HUES6 (cell line): ENCODE measurements at regions not wholly inside any gene's neighbourhood (a gene's known extent, or its start where the extent isn't known, plus 50 kb on each side); places are given as distances from the start of the nearest gene placed in this dataset.

ENCODE experiments used
- H3K27ac ChIP-seq: 2 replicates; pipeline ENCODE4 v1.7.0; 2013; ENCODE audit warnings: low read depth, mild to moderate bottlenecking, low read length, inconsistent platforms
- H3K27me3 ChIP-seq: 2 replicates; pipeline ENCODE4 v1.6.1; 2013; ENCODE audit warnings: low read length; ENCODE audit not compliant: control insufficient read depth, insufficient read depth
- H3K36me3 ChIP-seq: 2 replicates; pipeline ENCODE4 v1.6.1; 2013; ENCODE audit warnings: low read length; ENCODE audit not compliant: control insufficient read depth, insufficient read depth
- H3K4me1 ChIP-seq: 2 replicates; pipeline ENCODE4 v1.6.1; 2013; ENCODE audit warnings: low read length; ENCODE audit not compliant: control insufficient read depth, insufficient read depth
- H3K4me3 ChIP-seq: 2 replicates; pipeline ENCODE4 v1.5.1; 2013; ENCODE audit warnings: low read depth, low read length
- H3K9ac ChIP-seq: one replicate; pipeline ENCODE4 v1.6.1; 2013; ENCODE audit warnings: mild to moderate bottlenecking, low read length
- H3K9me3 ChIP-seq: 2 replicates; pipeline ENCODE4 v1.6.1; 2013; ENCODE audit warnings: low read depth, low read length; ENCODE audit not compliant: control insufficient read depth, insufficient read depth

DNA sequence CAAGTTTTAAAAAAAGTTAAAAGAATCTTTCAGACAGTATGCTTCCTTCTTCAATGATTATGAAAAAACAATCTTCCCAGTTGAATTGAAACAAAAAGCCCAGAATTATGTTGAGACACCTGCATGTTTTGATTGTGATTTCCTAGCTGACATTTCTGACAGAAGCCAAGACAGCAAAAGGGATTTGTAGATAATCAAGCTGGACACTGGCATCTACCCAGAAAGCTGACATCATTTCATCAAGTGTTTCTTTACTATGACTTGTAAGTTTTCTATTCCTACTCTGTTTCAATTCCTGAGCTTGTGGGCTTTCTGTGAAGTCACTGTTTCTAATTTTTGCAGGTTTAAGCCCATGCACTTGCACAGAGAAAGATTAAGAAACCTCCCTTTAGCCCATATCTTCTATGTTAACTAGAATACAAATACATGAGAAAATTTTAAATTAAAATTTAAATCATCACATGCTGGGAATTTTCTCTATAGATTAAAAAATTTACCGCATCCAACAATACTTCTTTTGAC is 82.9 kb upstream of the CCDC85A start:
- Histone ChIP-seq H3K36me3 (no peaks in the 10 kb centered on the region), H3K9me3 (no peaks in the 10 kb centered on the region), H3K9ac (no peak overlapping the region), H3K27me3 (no peaks in the 10 kb centered on the region), H3K4me3 (no peak overlapping the region), H3K27ac (no peak overlapping the region), H3K4me1 (peaks cover 9% of the 10 kb centered on the region)

DNA sequence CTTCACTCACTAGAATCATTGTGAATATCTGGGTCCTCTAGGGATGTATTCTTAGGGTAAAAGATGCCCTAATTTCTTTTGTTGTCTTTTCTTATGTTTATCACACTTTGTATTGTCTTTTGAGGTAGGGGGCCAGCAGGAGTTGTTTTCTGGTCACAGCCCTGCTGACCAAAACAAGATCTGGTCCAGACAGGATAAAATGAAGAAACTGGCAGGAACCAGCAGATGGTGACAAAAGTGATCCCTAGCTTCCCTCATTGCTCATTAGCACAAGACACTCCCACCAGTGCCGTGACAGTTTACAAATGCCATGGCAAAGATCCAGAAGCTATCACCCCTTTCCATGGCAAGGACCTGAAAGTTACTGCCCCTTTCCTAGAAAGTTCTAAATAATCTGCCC is 81.7 kb upstream of the CCDC85A start:
- H3K27ac ChIP-seq: no peak overlapping the region
- H3K27me3 ChIP-seq: no peaks in the 10 kb centered on the region
- H3K4me1 ChIP-seq: peaks cover 9% of the 10 kb centered on the region
- H3K9me3 ChIP-seq: no peaks in the 10 kb centered on the region
- H3K4me3 ChIP-seq: no peak overlapping the region
- H3K9ac ChIP-seq: no peak overlapping the region
- no peaks in the 10 kb centered on the region for H3K36me3 ChIP-seq

DNA sequence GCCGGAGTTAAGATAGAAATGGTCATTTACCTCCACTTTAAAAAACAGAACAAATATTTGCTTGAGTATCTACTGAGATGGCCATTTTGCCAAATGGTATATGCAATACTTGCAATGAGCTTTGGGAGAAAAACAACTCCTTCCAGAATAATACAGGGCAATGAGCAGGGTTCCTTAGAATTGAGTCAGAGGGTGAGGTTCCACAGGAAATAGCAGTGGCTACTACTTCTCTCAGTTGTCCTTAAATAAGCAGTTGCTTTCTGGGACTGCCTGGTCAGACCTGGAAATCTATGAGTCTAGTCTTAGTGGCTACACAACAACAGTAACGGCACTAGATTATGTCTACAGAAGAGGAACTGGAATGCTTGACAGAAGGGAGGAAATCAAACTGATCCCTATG is 80.9 kb upstream of the CCDC85A start:
- H3K4me3 ChIP-seq: no peak overlapping the region
- H3K4me1 ChIP-seq: peaks cover 9% of the 10 kb centered on the region
- no peaks in the 10 kb centered on the region for H3K36me3 ChIP-seq
- no peaks in the 10 kb centered on the region for H3K27me3 ChIP-seq
- no peaks in the 10 kb centered on the region for H3K9me3 ChIP-seq
- no peak overlapping the region for H3K9ac ChIP-seq
- H3K27ac ChIP-seq: no peak overlapping the region

DNA sequence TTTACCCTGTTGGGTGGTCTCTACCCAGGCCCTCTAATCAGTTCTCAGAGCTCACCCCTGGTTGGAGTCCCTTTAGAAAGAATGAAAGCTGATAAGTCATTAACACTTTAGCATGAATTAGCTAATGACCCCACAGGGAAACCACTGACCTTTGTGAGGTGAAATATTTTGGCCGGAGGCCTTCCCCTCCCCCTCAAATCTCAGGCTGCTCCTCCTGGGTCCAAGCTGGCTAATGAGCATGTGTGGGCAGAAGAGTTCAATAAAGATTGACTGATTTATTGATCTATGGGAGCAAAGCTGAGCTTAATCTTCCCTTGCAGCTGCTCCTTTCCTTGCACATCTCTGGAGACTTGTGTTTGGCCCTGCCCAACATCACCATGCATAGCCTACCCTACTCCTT is 78.8 kb upstream of the CCDC85A start:
- H3K9ac ChIP-seq: no peak overlapping the region
- H3K36me3 ChIP-seq: no peaks in the 10 kb centered on the region
- H3K27ac ChIP-seq: no peak overlapping the region
- no peak overlapping the region for H3K4me3 ChIP-seq
- no peaks in the 10 kb centered on the region for H3K27me3 ChIP-seq
- H3K9me3 ChIP-seq: no peaks in the 10 kb centered on the region
- H3K4me1 ChIP-seq: peaks cover 9% of the 10 kb centered on the region

DNA sequence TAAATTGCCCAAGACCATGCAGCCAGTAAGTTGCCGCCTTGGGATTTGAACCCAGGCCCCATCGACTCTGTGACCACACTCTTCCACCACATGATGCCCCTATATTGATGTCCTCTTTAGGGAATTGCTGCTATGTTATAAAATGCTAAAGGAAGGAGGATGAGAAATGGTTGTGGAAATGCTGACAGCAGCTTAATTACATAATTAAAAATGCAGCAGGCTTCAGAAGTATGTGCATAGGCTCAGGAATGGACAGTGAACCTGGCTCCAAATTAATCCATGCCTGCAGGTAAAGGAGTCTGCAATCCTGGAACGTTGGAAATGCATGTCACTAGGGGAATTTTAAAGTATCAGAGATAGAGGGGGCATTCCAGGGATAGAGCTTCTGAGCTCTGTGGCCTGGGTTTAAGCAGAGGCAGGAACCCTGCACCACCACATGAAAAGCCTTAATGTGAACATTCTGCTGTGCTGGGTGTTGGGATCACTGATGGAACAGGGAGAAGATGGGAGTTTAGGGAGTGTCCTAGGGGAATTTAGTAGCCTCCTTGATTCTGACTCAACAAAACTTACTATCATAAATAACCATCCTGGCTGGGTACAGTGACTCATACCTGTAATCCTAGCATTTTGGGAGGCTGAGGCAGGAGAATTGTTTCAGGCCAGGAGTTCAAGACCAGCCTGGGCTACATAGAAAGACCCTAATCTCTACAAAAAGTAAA is 76.1 kb upstream of the CCDC85A start:
- H3K9me3 ChIP-seq: no peaks in the 10 kb centered on the region
- H3K36me3 ChIP-seq: no peaks in the 10 kb centered on the region
- H3K9ac ChIP-seq: no peak overlapping the region
- no peaks in the 10 kb centered on the region for H3K27me3 ChIP-seq
- no peak overlapping the region for H3K27ac ChIP-seq
- H3K4me3 ChIP-seq: no peak overlapping the region
- H3K4me1 ChIP-seq: peaks cover under 1% of the 10 kb centered on the region; the same call in 1 of the 2 replicates

DNA sequence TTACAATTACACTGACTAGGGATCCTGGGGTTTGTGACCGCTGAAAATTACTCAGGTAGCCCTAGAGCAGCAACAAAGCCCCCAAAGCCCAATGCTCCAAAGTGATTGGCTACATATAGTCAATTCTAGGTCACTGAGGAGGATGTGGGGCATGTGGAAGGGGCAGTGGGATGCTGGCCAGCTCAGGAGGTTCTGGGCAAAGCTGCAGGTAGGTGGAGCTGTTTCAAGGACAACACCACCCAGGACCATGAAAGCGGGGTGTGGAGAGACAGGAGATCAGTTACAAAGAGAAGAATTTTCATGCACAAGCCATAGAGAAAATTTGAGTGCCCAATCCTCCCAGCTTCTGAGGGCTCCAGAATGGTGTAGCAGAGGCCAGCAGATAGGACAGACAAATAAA is 75.0 kb upstream of the CCDC85A start:
- no peak overlapping the region for H3K27ac ChIP-seq
- H3K9ac ChIP-seq: no peak overlapping the region
- no peaks in the 10 kb centered on the region for H3K27me3 ChIP-seq
- no peaks in the 10 kb centered on the region for H3K9me3 ChIP-seq
- H3K4me1 ChIP-seq: no peaks in the 10 kb centered on the region
- no peaks in the 10 kb centered on the region for H3K36me3 ChIP-seq
- H3K4me3 ChIP-seq: no peak overlapping the region

DNA sequence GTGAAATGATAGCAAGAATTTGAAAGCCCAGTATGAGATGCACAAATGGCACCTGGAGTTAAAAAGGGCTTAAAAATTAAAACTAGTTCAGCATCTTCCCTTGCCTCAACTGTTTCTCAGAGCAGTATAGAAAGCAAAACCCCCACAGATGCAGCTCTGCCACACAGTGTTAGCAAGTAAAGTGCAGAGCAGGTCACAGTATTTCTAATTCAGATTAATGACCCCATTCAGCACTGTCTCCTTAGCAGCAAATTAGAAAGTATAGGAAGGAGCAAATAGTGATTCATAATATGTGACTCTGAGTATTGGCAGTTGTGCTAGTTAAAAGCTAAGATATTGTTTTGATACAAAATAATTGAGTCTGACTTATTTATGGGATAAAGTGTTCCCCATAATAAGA is 73.8 kb upstream of the CCDC85A start:
- H3K9ac ChIP-seq: no peak overlapping the region
- no peaks in the 10 kb centered on the region for H3K9me3 ChIP-seq
- H3K4me3 ChIP-seq: no peak overlapping the region
- no peak overlapping the region for H3K27ac ChIP-seq
- no peaks in the 10 kb centered on the region for H3K27me3 ChIP-seq
- H3K36me3 ChIP-seq: no peaks in the 10 kb centered on the region
- no peaks in the 10 kb centered on the region for H3K4me1 ChIP-seq

DNA sequence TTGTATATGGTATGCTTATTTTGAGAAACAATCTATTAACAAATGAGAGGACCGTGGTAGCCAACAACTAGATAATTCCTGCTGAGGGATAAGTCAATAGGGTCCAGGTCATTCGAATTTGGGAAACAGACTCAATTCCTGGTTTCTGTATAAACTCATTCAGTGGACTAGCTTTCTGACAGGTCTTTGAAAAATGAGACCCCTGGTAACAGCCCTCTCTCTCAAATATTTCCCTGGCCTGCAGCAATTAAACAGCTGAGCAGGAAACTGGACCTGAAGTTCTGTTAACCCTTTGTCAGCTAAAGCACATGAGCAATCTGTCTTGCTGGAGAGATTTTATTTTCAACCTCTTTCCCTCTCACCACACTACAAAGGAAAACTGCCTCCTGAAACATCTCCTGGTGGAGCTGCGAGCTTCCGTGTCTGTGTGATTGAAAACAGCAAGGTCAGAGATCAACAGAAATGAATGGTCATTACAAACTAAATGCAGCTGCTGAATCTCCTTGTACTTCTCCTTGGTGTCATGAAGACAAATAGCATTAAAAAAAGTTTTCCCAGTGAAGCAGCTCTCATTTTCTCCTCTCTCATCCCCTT is 70.3 kb upstream of the CCDC85A start:
- Histone ChIP-seq H3K27ac (no peak overlapping the region), H3K4me1 (peaks cover 19% of the 10 kb centered on the region)

DNA sequence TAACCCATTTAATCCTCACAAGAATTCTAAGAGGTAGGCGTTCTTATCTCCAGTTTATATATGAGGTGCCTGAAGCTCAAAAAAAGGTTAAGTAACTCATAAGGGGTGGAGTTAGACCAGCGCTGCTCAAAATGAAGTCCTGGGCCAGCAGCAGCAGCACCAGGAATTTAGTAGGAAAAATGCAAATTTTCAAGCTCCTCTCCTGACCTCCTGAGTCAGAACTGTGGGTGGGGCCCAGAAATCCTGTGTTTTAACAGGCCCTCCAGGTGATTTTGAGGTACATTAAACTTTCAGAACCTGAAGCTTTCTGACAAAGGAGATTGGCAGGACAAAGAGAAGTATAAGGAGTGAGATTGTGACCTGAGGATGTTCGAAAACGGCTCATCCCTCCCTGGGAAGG is 66.0 kb upstream of the CCDC85A start:
- Histone ChIP-seq H3K4me3 (peak overlapping the region; percentile 46), H3K4me1 (peaks cover 39% of the 10 kb centered on the region), H3K36me3 (0 out of 2 replicates have a peak, but pooled peaks cover 7% of the 10 kb centered on the region), H3K27ac (peak overlapping the region; percentile 29; the same call in 1 of the 2 replicates), H3K9ac (peak overlapping the region; percentile 50), H3K27me3 (no peaks in the 10 kb centered on the region), H3K9me3 (no peaks in the 10 kb centered on the region)

More for the DNA sequence above, 70.3 kb upstream of the CCDC85A start:
- H3K9ac ChIP-seq: no peak overlapping the region
- H3K27me3 ChIP-seq: no peaks in the 10 kb centered on the region
- no peak overlapping the region for H3K4me3 ChIP-seq
- H3K36me3 ChIP-seq: no peaks in the 10 kb centered on the region
- H3K9me3 ChIP-seq: no peaks in the 10 kb centered on the region

DNA sequence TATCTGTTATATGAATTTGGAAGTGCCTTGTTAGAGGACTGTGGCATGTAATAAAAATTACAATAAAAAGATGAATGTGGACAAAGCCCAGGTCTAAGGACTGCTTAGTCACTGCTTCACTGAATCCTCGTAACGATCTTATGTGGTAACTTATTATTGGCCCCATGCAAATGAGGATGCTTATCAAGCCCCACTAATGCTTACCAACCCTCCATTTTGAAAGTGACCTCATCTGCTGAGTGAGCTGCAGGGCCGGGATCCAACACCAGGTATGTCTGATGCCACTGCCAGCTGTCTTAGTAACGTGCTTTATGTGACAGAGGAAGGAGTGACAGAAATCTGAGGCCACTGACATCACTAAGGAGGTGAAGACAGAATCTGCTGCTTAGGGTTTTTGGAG is 65.3 kb upstream of the CCDC85A start:
- Histone ChIP-seq H3K27me3 (no peaks in the 10 kb centered on the region), H3K4me1 (peaks cover 39% of the 10 kb centered on the region), H3K9me3 (no peaks in the 10 kb centered on the region), H3K4me3 (peak overlapping the region; percentile 46), H3K36me3 (0 out of 2 replicates have a peak, but pooled peaks cover 7% of the 10 kb centered on the region), H3K9ac (peak overlapping the region; percentile 50), H3K27ac (peak overlapping the region; percentile 35; the same call in 1 of the 2 replicates)

DNA sequence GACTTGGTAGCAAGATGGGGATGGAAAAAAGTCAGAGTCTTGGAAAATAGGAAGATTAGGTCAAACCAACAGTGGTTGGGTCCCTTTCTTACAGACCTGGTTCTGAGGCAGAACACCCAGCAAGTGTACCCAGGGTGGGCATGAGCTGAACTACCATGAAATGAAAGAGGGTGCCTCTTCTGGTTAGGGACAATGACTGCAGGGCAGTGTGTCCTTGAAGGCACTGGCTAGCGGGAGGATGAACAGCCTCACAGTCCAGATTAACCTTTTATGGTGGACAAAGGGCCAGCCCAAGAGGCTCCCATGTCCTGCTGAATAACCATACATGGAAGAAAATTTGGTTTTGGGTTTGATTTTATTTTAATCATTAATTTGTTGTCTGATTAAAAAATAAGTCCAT is 61.8 kb upstream of the CCDC85A start:
- H3K9me3 ChIP-seq: no peaks in the 10 kb centered on the region
- H3K27me3 ChIP-seq: no peaks in the 10 kb centered on the region
- no peak overlapping the region for H3K4me3 ChIP-seq
- H3K27ac ChIP-seq: no peak overlapping the region
- peaks cover 38% of the 10 kb centered on the region for H3K4me1 ChIP-seq
- H3K9ac ChIP-seq: no peak overlapping the region
- H3K36me3 ChIP-seq: 0 out of 2 replicates have a peak, but pooled peaks cover 7% of the 10 kb centered on the region
